ENCODE measurements at regions not wholly inside any gene's neighbourhood (a gene's known extent, or its start where the extent isn't known, plus 50 kb on each side); places are given as distances from the start of the nearest gene placed in this dataset.
"Not testable (repeated sequence)": the region's sequence is repeated elsewhere in the genome, so short reads cannot be mapped to it uniquely, and the experiment has no call there.

GRCh38 chr4:186805020-186805820, 81.6 kb upstream of the FAT1 start:
- WGBS (ENCODE audit: extremely low coverage, insufficient read length, low lambda C conversion rate): no CpG with 5 or more reads among the region's 6 CpGs

GRCh38 chr4:186805917-186806316, 82.3 kb upstream of the FAT1 start:
- not testable (repeated sequence) for H3K79me1 ChIP-seq (ENCODE audit: insufficient read depth, low read depth, low read length, poor library complexity, severe bottlenecking); H3K23me2 ChIP-seq (ENCODE audit: insufficient read length, low read depth, low read length, poor library complexity, severe bottlenecking); H3K36me3 Mint-ChIP-seq (ENCODE audit: insufficient read depth in 1 of 3, low read depth in 3 of 3); H3K79me2 ChIP-seq (ENCODE audit: insufficient read depth, low read length); H3K18ac ChIP-seq (ENCODE audit: insufficient read length, low read depth, low read length); H3K4me3 Mint-ChIP-seq; H4K91ac ChIP-seq (ENCODE audit: insufficient read length, low read depth, low read length); H3K9ac ChIP-seq (ENCODE audit: extremely low read depth, insufficient read length, low read length); H3K27ac ChIP-seq (ENCODE audit: insufficient read length, low read depth, low read length); H2BK5ac ChIP-seq (ENCODE audit: insufficient read length, low read length); H3K9me3 Mint-ChIP-seq; H3K4me2 ChIP-seq (ENCODE audit: insufficient read depth, insufficient read length, low read length); H2AK5ac ChIP-seq (ENCODE audit: insufficient read length, low read length); H2BK120ac ChIP-seq (ENCODE audit: low read depth, low read length, poor library complexity, severe bottlenecking); H2BK15ac ChIP-seq (ENCODE audit: low read depth, low read length); H3K4me1 ChIP-seq (ENCODE audit: insufficient read depth, low read length); H2BK20ac ChIP-seq (ENCODE audit: low read depth, low read length, poor library complexity, severe bottlenecking); H3T11ph ChIP-seq (ENCODE audit: low read length); H3K14ac ChIP-seq (ENCODE audit: insufficient read depth, low read length); H3K27me3 ChIP-seq (ENCODE audit: insufficient read depth, low read length); H2AFZ ChIP-seq (ENCODE audit: low read length); H3K27ac Mint-ChIP-seq; H3K56ac ChIP-seq (ENCODE audit: insufficient read length, low read depth, low read length); H2BK12ac ChIP-seq (ENCODE audit: insufficient read length, low read depth, low read length); H3K27me3 Mint-ChIP-seq (ENCODE audit: low read depth); H3K4ac ChIP-seq (ENCODE audit: low read depth, low read length); H4K20me1 ChIP-seq (ENCODE audit: control insufficient read depth, insufficient read depth, insufficient read length); H3K9me3 ChIP-seq (ENCODE audit: control insufficient read depth, low read depth, low read length); DNase-seq; H4K8ac ChIP-seq (replicated peaks; ENCODE audit: insufficient read length, low read depth, low read length); H4K5ac ChIP-seq (ENCODE audit: insufficient read length, low read depth, low read length); H3K23ac ChIP-seq (ENCODE audit: insufficient read length, low read depth, low read length)
- WGBS (ENCODE audit: extremely low coverage, insufficient read length, low lambda C conversion rate): no CpG with 5 or more reads among the region's 5 CpGs
- peaks cover 27 to 32% of the 10 kb centered on the region in 2 experiments for H3K4me1 Mint-ChIP-seq

More at GRCh38 chr4:186805020-186805820, 81.6 kb upstream of the FAT1 start:
- Histone ChIP-seq H4K91ac (ENCODE audit: insufficient read length, low read depth, low read length) (no peak overlapping the region), H3K4me2 (ENCODE audit: insufficient read depth, insufficient read length, low read length) (no peak overlapping the region), H3K23ac (ENCODE audit: insufficient read length, low read depth, low read length) (no peak overlapping the region), H3T11ph (ENCODE audit: low read length) (no peak overlapping the region), H3K4ac (ENCODE audit: low read depth, low read length) (no peak overlapping the region), H3K14ac (ENCODE audit: insufficient read depth, low read length) (no peak overlapping the region), H3K23me2 (ENCODE audit: insufficient read length, low read depth, low read length, poor library complexity, severe bottlenecking) (no peaks in the 10 kb centered on the region), H3K27me3 (ENCODE audit: insufficient read depth, low read length) (no peaks in the 10 kb centered on the region), H4K5ac (ENCODE audit: insufficient read length, low read depth, low read length) (no peak overlapping the region), H3K27ac (ENCODE audit: insufficient read length, low read depth, low read length) (no peak overlapping the region), H3K9ac (ENCODE audit: extremely low read depth, insufficient read length, low read length) (no peak overlapping the region), H2BK20ac (ENCODE audit: low read depth, low read length, poor library complexity, severe bottlenecking) (no peak overlapping the region), H2AK5ac (ENCODE audit: insufficient read length, low read length) (no peak overlapping the region), H2BK5ac (ENCODE audit: insufficient read length, low read length) (no peak overlapping the region), H4K20me1 (ENCODE audit: control insufficient read depth, insufficient read depth, insufficient read length) (no peaks in the 10 kb centered on the region), H3K79me2 (ENCODE audit: insufficient read depth, low read length) (no peaks in the 10 kb centered on the region), H3K4me1 (ENCODE audit: insufficient read depth, low read length) (no peaks in the 10 kb centered on the region), H3K56ac (ENCODE audit: insufficient read length, low read depth, low read length) (no peak overlapping the region), H3K79me1 (ENCODE audit: insufficient read depth, low read depth, low read length, poor library complexity, severe bottlenecking) (no peaks in the 10 kb centered on the region), H2AFZ (ENCODE audit: low read length) (no peak overlapping the region), H4K8ac (replicated peaks; ENCODE audit: insufficient read length, low read depth, low read length) (no peak overlapping the region), H3K18ac (ENCODE audit: insufficient read length, low read depth, low read length) (no peak overlapping the region), H2BK120ac (ENCODE audit: low read depth, low read length, poor library complexity, severe bottlenecking) (no peak overlapping the region), H3K9me3 (ENCODE audit: control insufficient read depth, low read depth, low read length) (no peaks in the 10 kb centered on the region), H2BK12ac (ENCODE audit: insufficient read length, low read depth, low read length) (no peak overlapping the region), H2BK15ac (ENCODE audit: low read depth, low read length) (no peak overlapping the region)
- no peak for DNase-seq
- Mint-ChIP-seq H3K27ac (no peak overlapping the region), H3K9me3 (no peaks in the 10 kb centered on the region), H3K4me3 (no peak overlapping the region), H3K27me3 (ENCODE audit: low read depth) (no peaks in the 10 kb centered on the region; the same call in 1 of the 2 replicates), H3K4me1 (peaks cover 21 to 29% of the 10 kb centered on the region in 2 experiments), H3K36me3 (ENCODE audit: insufficient read depth in 1 of 3, low read depth in 3 of 3) (no peaks in the 10 kb centered on the region)
- TF ChIP-seq CTCF (conservative IDR thresholded peaks at IDR 0.05): no peak
